H1 (cell line): ENCODE measurements at regions not wholly inside any gene's neighbourhood (a gene's known extent, or its start where the extent isn't known, plus 50 kb on each side); places are given as distances from the start of the nearest gene placed in this dataset.

Source experiments
- CTCF ChIA-PET: fragments of 300-600 bp; sonication (Branson Sonifier 250); formaldehyde crosslinking; loops from one replicate; lab custom pipeline; 2021; ENCODE audit not compliant: partially characterized antibody; lab: Charles Lee
- POLR2A ChIA-PET: fragments of 300-600 bp; sonication (Branson Sonifier 250); formaldehyde crosslinking; loops from one replicate; lab custom pipeline; 2021; ENCODE audit warnings: inconsistent platforms; ENCODE audit not compliant: partially characterized antibody; lab: Charles Lee
- DNase-seq, 2 experiments: peaks; one replicate each; pipeline versions ENCODE4 v3.0.0 to v3.0.0-alpha.2; 2010 to 2022; ENCODE audit warnings: low spot score in 2 of 2, low read depth in 1 of 2, mixed read lengths in 1 of 2
- FAIRE-seq: peaks from 2 replicates; lab custom pipeline; 2011; peaks lifted over from hg19 to GRCh38; lab: Jason Lieb, UNC
- H2AFZ ChIP-seq: 2 replicates; pipeline ENCODE4 v1.8.1; 2012; ENCODE audit warnings: low read length, inconsistent platforms
- H2AK5ac ChIP-seq: 2 replicates; pipeline ENCODE4 v1.6.1; 2013; ENCODE audit warnings: low read depth, low read length
- H2BK120ac ChIP-seq: replicated peaks from 2 replicates; pipeline ENCODE3; 2013; ENCODE audit warnings: low read depth, low read length, inconsistent platforms
- H2BK12ac ChIP-seq: 2 replicates; pipeline ENCODE4 v1.6.1; 2013; ENCODE audit warnings: low read depth, low read length
- H2BK15ac ChIP-seq: 2 replicates; pipeline ENCODE4 v1.6.1; 2013; ENCODE audit warnings: low read length
- H2BK20ac ChIP-seq: 2 replicates; pipeline ENCODE4 v1.6.1; 2013; ENCODE audit warnings: low read length
- H2BK5ac ChIP-seq: 2 replicates; pipeline ENCODE4 v1.6.1; 2013; ENCODE audit warnings: low read depth, low read length
- H3K14ac ChIP-seq: 2 replicates; pipeline ENCODE4 v1.6.1; 2013; ENCODE audit warnings: inconsistent platforms; ENCODE audit not compliant: insufficient read length
- H3K18ac ChIP-seq: 2 replicates; pipeline ENCODE4 v1.6.1; 2013; ENCODE audit warnings: low read length; ENCODE audit errors: extremely low read depth
- H3K23ac ChIP-seq: 2 replicates; pipeline ENCODE4 v1.6.1; 2013; ENCODE audit warnings: inconsistent platforms; ENCODE audit not compliant: insufficient read length
- H3K23me2 ChIP-seq: 2 replicates; pipeline ENCODE4 v1.6.1; 2013; ENCODE audit warnings: low read depth, low read length
- H3K27ac ChIP-seq: 2 replicates; pipeline ENCODE4 v1.6.1; 2011; ENCODE audit warnings: low read depth, low read length, inconsistent platforms
- H3K27me3 ChIP-seq, 4 experiments: replicated peaks in 1 of 4; 1 replicate in 1 of 4; 2 replicates in 3 of 4; pipeline versions ENCODE4 v1.6.1 to v1.8.1; 2011 to 2013; ENCODE audit warnings: low read length in 3 of 4, mild to moderate bottlenecking in 3 of 4, inconsistent platforms in 2 of 4, mixed read lengths in 2 of 4, moderate library complexity in 1 of 4; ENCODE audit not compliant: control insufficient read depth in 3 of 4, insufficient read depth in 3 of 4; ENCODE audit errors: extremely low read depth in 1 of 4
- H3K36me3 ChIP-seq, 4 experiments: 2 replicates each; pipeline versions ENCODE4 v1.6.1 to v1.8.1; 2011 to 2013; ENCODE audit warnings: mild to moderate bottlenecking in 4 of 4, low read length in 3 of 4, moderate library complexity in 2 of 4, control low read depth in 1 of 4, inconsistent platforms in 1 of 4; ENCODE audit not compliant: insufficient read depth in 4 of 4, control insufficient read depth in 2 of 4
- H3K4ac ChIP-seq: replicated peaks from 2 replicates; pipeline ENCODE3; 2013; ENCODE audit warnings: low read length, low read depth, mixed read lengths, inconsistent platforms; ENCODE audit not compliant: insufficient read length
- H3K4me1 ChIP-seq, 4 experiments: replicated peaks in 1 of 4; 1 replicate in 1 of 4; 2 replicates in 3 of 4; pipeline versions ENCODE4 v1.6.1 to v1.8.1; 2011 to 2013; ENCODE audit warnings: low read length in 3 of 4, inconsistent platforms in 2 of 4, mixed read lengths in 1 of 4; ENCODE audit not compliant: insufficient read depth in 4 of 4, control insufficient read depth in 3 of 4
- H3K4me2 ChIP-seq, 2 experiments: 2 replicates each; pipeline versions ENCODE4 v1.6.1 to v1.8.1; 2011 to 2013; ENCODE audit warnings: low read depth in 2 of 2, low read length in 2 of 2, control low read depth in 1 of 2, inconsistent platforms in 1 of 2, mild to moderate bottlenecking in 1 of 2; ENCODE audit not compliant: insufficient read depth in 1 of 2
- H3K4me3 ChIP-seq, 4 experiments: fragments of 200-600, 300-600 bp in 1 of 4; sonication (generic), shearing (Covaris generic), sonication (Bioruptor Twin) in 1 of 4; 2 replicates each; pipeline versions ENCODE4 v1.5.1 to v1.8.1; 2011 to 2016; ENCODE audit warnings: low read length in 4 of 4, low read depth in 3 of 4, control low read depth in 2 of 4, inconsistent platforms in 2 of 4, mild to moderate bottlenecking in 2 of 4, mixed read lengths in 1 of 4, moderate library complexity in 1 of 4; ENCODE audit not compliant: insufficient read depth in 2 of 4; ENCODE audit errors: extremely low read depth in 1 of 4
- H3K56ac ChIP-seq: replicated peaks from 2 replicates; pipeline ENCODE3; 2013; ENCODE audit warnings: low read depth, mild to moderate bottlenecking, mixed read lengths, low read length, inconsistent platforms; ENCODE audit not compliant: insufficient read length
- H3K79me1 ChIP-seq: 2 replicates; pipeline ENCODE4 v1.6.1; 2013; ENCODE audit warnings: low read depth, low read length, control low read depth
- H3K79me2 ChIP-seq, 2 experiments: 2 replicates each; pipeline versions ENCODE4 v1.6.1 to v1.8.1; 2012 to 2013; ENCODE audit warnings: low read length in 2 of 2, mild to moderate bottlenecking in 2 of 2, inconsistent platforms in 1 of 2; ENCODE audit not compliant: insufficient read depth in 2 of 2, control insufficient read depth in 1 of 2
- H3K9ac ChIP-seq, 4 experiments: replicated peaks in 1 of 4; 1 replicate in 1 of 4; 2 replicates in 3 of 4; pipeline versions ENCODE4 v1.6.1 to v1.8.1; 2011 to 2013; ENCODE audit warnings: low read depth in 3 of 4, low read length in 3 of 4, control low read depth in 2 of 4, mild to moderate bottlenecking in 2 of 4, moderate library complexity in 2 of 4, inconsistent platforms in 1 of 4; ENCODE audit errors: extremely low read depth in 1 of 4
- H3K9me3 ChIP-seq, 2 experiments: 2 replicates each; pipeline versions ENCODE4 v1.6.1 to v1.8.1; 2012 to 2013; ENCODE audit warnings: mild to moderate bottlenecking in 2 of 2, moderate library complexity in 2 of 2, control low read depth in 1 of 2, inconsistent platforms in 1 of 2, low read depth in 1 of 2, low read length in 1 of 2, mixed read lengths in 1 of 2; ENCODE audit not compliant: insufficient read depth in 2 of 2
- H4K20me1 ChIP-seq, 2 experiments: replicated peaks in 1 of 2; 2 replicates each; pipeline versions ENCODE3 to v1.8.1; 2011 to 2013; ENCODE audit warnings: inconsistent platforms in 2 of 2, low read length in 2 of 2, mild to moderate bottlenecking in 1 of 2; ENCODE audit not compliant: insufficient read depth in 2 of 2, control insufficient read depth in 1 of 2
- H4K5ac ChIP-seq: 2 replicates; pipeline ENCODE4 v1.6.1; 2013; ENCODE audit warnings: low read length, low read depth, mixed read lengths, inconsistent platforms; ENCODE audit not compliant: insufficient read length
- H4K8ac ChIP-seq: 2 replicates; pipeline ENCODE4 v1.8.0; 2013; ENCODE audit warnings: mild to moderate bottlenecking, moderate library complexity, low read length, inconsistent platforms; ENCODE audit not compliant: insufficient read depth; ENCODE audit errors: extremely low read depth
- H4K91ac ChIP-seq: replicated peaks from 2 replicates; pipeline ENCODE3; 2013; ENCODE audit warnings: low read length, mixed read lengths, inconsistent platforms; ENCODE audit not compliant: insufficient read length
- ASH2L ChIP-seq: fragments of 200-600, 300-600 bp; sonication (generic); IDR thresholded peaks from one replicate; pipeline ENCODE4 v1.7.1; 2017; ENCODE audit warnings: low read length
- BACH1 ChIP-seq: IDR thresholded peaks from 2 replicates; pipeline ENCODE4 v1.6.1; 2012; ENCODE audit warnings: low read length, improper control_type of control experiment
- CEBPB ChIP-seq: IDR thresholded peaks from 2 replicates; pipeline ENCODE4 v1.6.1; 2012; ENCODE audit warnings: low read depth, low read length
- CHD1 ChIP-seq: IDR thresholded peaks from 2 replicates; pipeline ENCODE4 v1.6.1; 2012; ENCODE audit warnings: low read depth, low read length, improper control_type of control experiment
- CHD2 ChIP-seq: IDR thresholded peaks from 2 replicates; pipeline ENCODE4 v1.6.1; 2012; ENCODE audit warnings: low read length, improper control_type of control experiment
- CTCF ChIP-seq, 3 experiments: IDR thresholded peaks; 1 replicate in 2 of 3; 2 replicates in 1 of 3; pipeline versions ENCODE4 v1.5.1 to v1.6.1; 2011; ENCODE audit warnings: low read length in 3 of 3, mild to moderate bottlenecking in 3 of 3, inconsistent platforms in 2 of 3, low read depth in 1 of 3, moderate library complexity in 1 of 3; ENCODE audit not compliant: insufficient read depth in 1 of 3; ENCODE audit errors: control extremely low read depth in 1 of 3
- GABPA ChIP-seq: IDR thresholded peaks from 2 replicates; pipeline ENCODE4 v1.6.1; 2011; ENCODE audit warnings: mild to moderate bottlenecking, low read length, moderate library complexity, borderline replicate concordance; ENCODE audit not compliant: insufficient read depth
- GTF2F1 ChIP-seq: IDR thresholded peaks from 2 replicates; pipeline ENCODE4 v1.6.1; 2012; ENCODE audit warnings: low read depth, low read length, improper control_type of control experiment, borderline replicate concordance
- HDAC2 ChIP-seq, 2 experiments: fragments of 300-600 bp in 1 of 2; sonication (generic) in 1 of 2; IDR thresholded peaks; 2 replicates each; pipeline ENCODE4 v1.6.1; 2011 to 2012; ENCODE audit warnings: low read depth in 2 of 2, low read length in 2 of 2, mild to moderate bottlenecking in 2 of 2, moderate library complexity in 2 of 2, borderline replicate concordance in 1 of 2, inconsistent platforms in 1 of 2
- KDM1A ChIP-seq: fragments of 200-600, 300-600 bp; sonication (generic); IDR thresholded peaks from 2 replicates; pipeline ENCODE4 v1.7.1; 2016; ENCODE audit warnings: mild to moderate bottlenecking, low read length, borderline replicate concordance
- MAX ChIP-seq: IDR thresholded peaks from 2 replicates; pipeline ENCODE4 v1.6.1; 2012; ENCODE audit warnings: inconsistent platforms
- RXRA ChIP-seq: IDR thresholded peaks from 2 replicates; pipeline ENCODE4 v1.6.1; 2011; ENCODE audit warnings: low read depth, mild to moderate bottlenecking, low read length, moderate library complexity; ENCODE audit not compliant: insufficient read depth
- SIRT6 ChIP-seq: IDR thresholded peaks from one replicate; pipeline ENCODE4 v1.7.1; 2012; ENCODE audit warnings: low read length, inconsistent platforms
- WGBS, 2 experiments: shearing (Covaris generic) in 1 of 2; methylation state at CpG; one replicate each; pipeline versions ENCODE4 v1.1.6 to v1.1.7; 2013 to 2015; ENCODE audit warnings: low lambda C conversion rate in 2 of 2, mixed read lengths in 2 of 2, inconsistent platforms in 1 of 2, low coverage in 1 of 2, missing lambda C conversion rate in 1 of 2; ENCODE audit not compliant: insufficient replicate concordance in 2 of 2, insufficient coverage in 1 of 2, insufficient read length in 1 of 2; ENCODE audit errors: extremely low coverage in 1 of 2, missing lambda C conversion rate in 1 of 2; 5-methylcytosine and 5-hydroxymethylcytosine counted together

- no peak for DNase-seq
- no peak overlapping the region for H3K9ac ChIP-seq
- no peak overlapping the region for H3K23ac ChIP-seq
- 60% methylated on average over 1 of the region's 2 CpGs; no CpG with 5 or more reads in 1 of the 2 experiments for WGBS, 2 experiments
- no peak overlapping the region for H3K4ac ChIP-seq
- no peaks in the 10 kb centered on the region for H3K79me1 ChIP-seq
- H2BK20ac ChIP-seq = no peak overlapping the region
- no peak overlapping the region for H2BK120ac ChIP-seq
- H3K4me3 ChIP-seq = no peak overlapping the region
- no peak overlapping the region for H3K56ac ChIP-seq
- H3K9me3 ChIP-seq = no peaks in the 10 kb centered on the region
- H4K20me1 ChIP-seq = no peaks in the 10 kb centered on the region
- no peak overlapping the region for H2AFZ ChIP-seq
- 0 out of 7 replicates have a peak, but pooled peaks cover 0 to 5% (median 2%) of the 10 kb centered on the region in 4 experiments for H3K4me1 ChIP-seq
- H3K23me2 ChIP-seq = no peaks in the 10 kb centered on the region
- H3K27me3 ChIP-seq = no peaks in the 10 kb centered on the region
- no peak overlapping the region for H4K91ac ChIP-seq
- H3K36me3 ChIP-seq = no peaks in the 10 kb centered on the region
- no peak overlapping the region for H2BK5ac ChIP-seq
- no peak overlapping the region for H3K27ac ChIP-seq
- H2BK15ac ChIP-seq = no peak overlapping the region
- FAIRE-seq = no peak
- ChIA-PET POLR2A (no interaction called here), CTCF (no interaction called here)
- no peaks in the 10 kb centered on the region for H3K79me2 ChIP-seq
- no peak overlapping the region for H3K18ac ChIP-seq
- H2BK12ac ChIP-seq = no peak overlapping the region
- no peak overlapping the region for H3K4me2 ChIP-seq
- H4K8ac ChIP-seq = no peak overlapping the region
- no peak overlapping the region for H3K14ac ChIP-seq
- no peak overlapping the region for H2AK5ac ChIP-seq
- no peak overlapping the region for H4K5ac ChIP-seq
- TF ChIP-seq KDM1A (no peak), CTCF (IDR thresholded peaks at IDR 0.05; ENCODE audit: control extremely low read depth in 1 of 3, insufficient read depth in 1 of 3, low read depth in 1 of 3, low read length in 3 of 3) (no peak), SIRT6 (no peak), CHD2 (no peak), BACH1 (no peak), GTF2F1 (no peak), CHD1 (no peak), HDAC2 (IDR thresholded peaks at IDR 0.05; ENCODE audit: borderline replicate concordance in 1 of 2, low read depth in 2 of 2, low read length in 2 of 2) (no peak), ASH2L (no peak), RXRA (no peak), MAX (no peak), CEBPB (no peak), GABPA (no peak)
Measured at GRCh38 chrX:149120459-149120858, 384.6 kb downstream of the IDS start.
